ENCODE measurements at regions not wholly inside any gene's neighbourhood (a gene's known extent, or its start where the extent isn't known, plus 50 kb on each side); places are given as distances from the start of the nearest gene placed in this dataset.

DNA sequence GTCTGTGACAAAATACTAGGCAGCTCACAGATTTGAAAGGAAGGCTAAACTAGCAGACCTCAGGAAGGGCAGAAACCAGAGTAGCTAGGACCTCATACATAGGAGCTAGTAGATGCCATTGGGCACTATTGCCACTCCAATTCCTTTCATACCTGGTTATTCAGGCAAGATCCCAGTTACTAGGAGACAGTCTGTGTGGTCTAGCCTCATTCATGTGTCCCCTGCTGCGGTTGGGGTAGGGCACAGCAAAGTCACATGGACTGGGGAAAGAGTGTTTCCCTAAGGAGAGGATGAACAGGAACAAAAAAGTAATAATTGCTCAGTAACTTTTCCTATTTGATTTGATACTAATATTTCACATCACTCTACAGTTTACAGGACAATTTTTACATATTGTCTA is 204.6 kb upstream of the HEY2 start:
- no peak for DNase-seq (ENCODE audit: low read depth, low spot score)
- ChIA-PET CTCF (no interaction called here), POLR2A (no interaction called here)
- no peak for ATAC-seq
- Histone ChIP-seq H3K9me3 (ENCODE audit: control insufficient read depth, insufficient read depth, low read depth, low read length) (no peaks in the 10 kb centered on the region), H3K4me3 (ENCODE audit: low read depth in 2 of 2, low read length in 2 of 2) (no peak overlapping the region), H3K4me1 (ENCODE audit: control insufficient read depth, insufficient read depth, low read length) (no peaks in the 10 kb centered on the region), H3K27ac (ENCODE audit: low read length) (no peak overlapping the region), H3K36me3 (ENCODE audit: control insufficient read depth, insufficient read depth, low read length) (no peaks in the 10 kb centered on the region), H3K27me3 (ENCODE audit: control insufficient read depth, insufficient read depth, low read length) (no peaks in the 10 kb centered on the region)
- no TSS peak for BruUV-seq (replicated peaks)
- in situ Hi-C loops (cut with HindIII; ENCODE audit: low pct_unique_long_range_greater_than_20kb, low sequenced_read_pairs) (no loop called here), intact Hi-C loops (cut with micrococcal nuclease; ENCODE audit: unreplicated experiment) (no loop called here)
- TF ChIP-seq TCF7L2 (IDR thresholded peaks at IDR 0.05; ENCODE audit: low read depth, low read length), result no peak

DNA sequence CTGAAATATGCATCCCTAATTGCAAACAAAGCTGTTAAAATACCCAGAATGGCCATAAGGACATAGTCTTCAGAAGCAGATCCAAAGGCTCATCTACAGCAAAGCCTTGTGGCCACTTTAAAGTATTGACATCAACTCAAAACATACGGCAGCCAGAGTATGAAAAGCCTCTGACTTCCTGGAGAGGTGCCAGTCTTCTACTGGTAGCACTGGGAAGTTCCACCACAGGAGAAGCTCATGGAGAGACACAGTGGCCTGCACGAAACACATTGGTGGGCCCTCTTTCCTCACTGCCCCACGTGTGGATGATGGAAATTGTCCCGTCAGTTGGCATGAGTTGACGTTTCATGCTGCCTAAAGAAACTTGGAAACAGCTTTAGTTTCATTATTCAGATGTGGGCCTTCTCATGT is 202.6 kb upstream of the HEY2 start:
- no peak for TF ChIP-seq POLR2AphosphoS5 (IDR thresholded peaks at IDR 0.05; ENCODE audit: low read depth, low read length)
- TF ChIP-seq, protein P1, sequence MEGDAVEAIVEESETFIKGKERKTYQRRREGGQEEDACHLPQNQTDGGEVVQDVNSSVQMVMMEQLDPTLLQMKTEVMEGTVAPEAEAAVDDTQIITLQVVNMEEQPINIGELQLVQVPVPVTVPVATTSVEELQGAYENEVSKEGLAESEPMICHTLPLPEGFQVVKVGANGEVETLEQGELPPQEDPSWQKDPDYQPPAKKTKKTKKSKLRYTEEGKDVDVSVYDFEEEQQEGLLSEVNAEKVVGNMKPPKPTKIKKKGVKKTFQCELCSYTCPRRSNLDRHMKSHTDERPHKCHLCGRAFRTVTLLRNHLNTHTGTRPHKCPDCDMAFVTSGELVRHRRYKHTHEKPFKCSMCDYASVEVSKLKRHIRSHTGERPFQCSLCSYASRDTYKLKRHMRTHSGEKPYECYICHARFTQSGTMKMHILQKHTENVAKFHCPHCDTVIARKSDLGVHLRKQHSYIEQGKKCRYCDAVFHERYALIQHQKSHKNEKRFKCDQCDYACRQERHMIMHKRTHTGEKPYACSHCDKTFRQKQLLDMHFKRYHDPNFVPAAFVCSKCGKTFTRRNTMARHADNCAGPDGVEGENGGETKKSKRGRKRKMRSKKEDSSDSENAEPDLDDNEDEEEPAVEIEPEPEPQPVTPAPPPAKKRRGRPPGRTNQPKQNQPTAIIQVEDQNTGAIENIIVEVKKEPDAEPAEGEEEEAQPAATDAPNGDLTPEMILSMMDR (IDR thresholded peaks at IDR 0.05), result no peak
- TF ChIP-seq TCF7L2 (IDR thresholded peaks at IDR 0.05; ENCODE audit: low read depth, low read length), result no peak
- no peak for TF ChIP-seq SIN3A (IDR thresholded peaks at IDR 0.05; ENCODE audit: borderline replicate concordance, insufficient read depth, low read depth, low read length)
- TF ChIP-seq, protein P2, sequence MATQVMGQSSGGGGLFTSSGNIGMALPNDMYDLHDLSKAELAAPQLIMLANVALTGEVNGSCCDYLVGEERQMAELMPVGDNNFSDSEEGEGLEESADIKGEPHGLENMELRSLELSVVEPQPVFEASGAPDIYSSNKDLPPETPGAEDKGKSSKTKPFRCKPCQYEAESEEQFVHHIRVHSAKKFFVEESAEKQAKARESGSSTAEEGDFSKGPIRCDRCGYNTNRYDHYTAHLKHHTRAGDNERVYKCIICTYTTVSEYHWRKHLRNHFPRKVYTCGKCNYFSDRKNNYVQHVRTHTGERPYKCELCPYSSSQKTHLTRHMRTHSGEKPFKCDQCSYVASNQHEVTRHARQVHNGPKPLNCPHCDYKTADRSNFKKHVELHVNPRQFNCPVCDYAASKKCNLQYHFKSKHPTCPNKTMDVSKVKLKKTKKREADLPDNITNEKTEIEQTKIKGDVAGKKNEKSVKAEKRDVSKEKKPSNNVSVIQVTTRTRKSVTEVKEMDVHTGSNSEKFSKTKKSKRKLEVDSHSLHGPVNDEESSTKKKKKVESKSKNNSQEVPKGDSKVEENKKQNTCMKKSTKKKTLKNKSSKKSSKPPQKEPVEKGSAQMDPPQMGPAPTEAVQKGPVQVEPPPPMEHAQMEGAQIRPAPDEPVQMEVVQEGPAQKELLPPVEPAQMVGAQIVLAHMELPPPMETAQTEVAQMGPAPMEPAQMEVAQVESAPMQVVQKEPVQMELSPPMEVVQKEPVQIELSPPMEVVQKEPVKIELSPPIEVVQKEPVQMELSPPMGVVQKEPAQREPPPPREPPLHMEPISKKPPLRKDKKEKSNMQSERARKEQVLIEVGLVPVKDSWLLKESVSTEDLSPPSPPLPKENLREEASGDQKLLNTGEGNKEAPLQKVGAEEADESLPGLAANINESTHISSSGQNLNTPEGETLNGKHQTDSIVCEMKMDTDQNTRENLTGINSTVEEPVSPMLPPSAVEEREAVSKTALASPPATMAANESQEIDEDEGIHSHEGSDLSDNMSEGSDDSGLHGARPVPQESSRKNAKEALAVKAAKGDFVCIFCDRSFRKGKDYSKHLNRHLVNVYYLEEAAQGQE (IDR thresholded peaks at IDR 0.05; ENCODE audit: insufficient read depth in 1 of 2, low read depth in 2 of 2, low read length in 1 of 2), result no peak
- no peak overlapping the region for H3K27ac ChIP-seq (ENCODE audit: low read length)
- POLR2A ChIA-PET, result no interaction called here
- no peaks in the 10 kb centered on the region for H3K36me3 ChIP-seq (ENCODE audit: control insufficient read depth, insufficient read depth, low read length)
- no peaks in the 10 kb centered on the region for H3K4me1 ChIP-seq (ENCODE audit: control insufficient read depth, insufficient read depth, low read length)
- CTCF ChIA-PET, result no interaction called here
- no peaks in the 10 kb centered on the region for H3K27me3 ChIP-seq (ENCODE audit: control insufficient read depth, insufficient read depth, low read length)
- in situ Hi-C loops (cut with HindIII; ENCODE audit: low pct_unique_long_range_greater_than_20kb, low sequenced_read_pairs), result no loop called here
- no peaks in the 10 kb centered on the region for H3K9me3 ChIP-seq (ENCODE audit: control insufficient read depth, insufficient read depth, low read depth, low read length)
- H3K4me3 ChIP-seq (ENCODE audit: low read depth in 2 of 2, low read length in 2 of 2), result no peak overlapping the region
- BruUV-seq (replicated peaks), result no TSS peak
- DNase-seq (ENCODE audit: low read depth, low spot score) (no peak), ATAC-seq (no peak)
- intact Hi-C loops (cut with micrococcal nuclease; ENCODE audit: unreplicated experiment), result no loop called here

DNA sequence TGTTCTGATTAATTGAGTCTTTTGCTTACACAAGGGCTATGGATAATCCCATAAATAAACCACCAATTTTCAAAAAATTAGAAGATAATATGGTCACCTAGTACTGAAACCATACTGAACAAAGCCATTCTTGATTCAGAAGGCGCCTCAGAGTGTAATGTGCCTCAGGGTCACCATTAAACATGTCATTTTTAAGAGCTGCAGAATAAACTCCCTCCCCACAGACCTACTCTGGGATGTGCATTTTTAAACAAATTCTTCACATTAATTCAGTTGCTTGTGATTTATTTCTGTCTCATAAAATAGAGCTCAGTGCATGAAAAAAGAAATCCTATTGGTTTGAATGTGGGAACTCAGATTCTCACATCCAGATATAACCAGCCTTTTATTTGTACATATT is 202.1 kb upstream of the HEY2 start:
- ATAC-seq (no peak), DNase-seq (ENCODE audit: low read depth, low spot score) (no peak)
- ChIA-PET CTCF (no interaction called here), POLR2A (no interaction called here)
- no peaks in the 10 kb centered on the region for H3K4me1 ChIP-seq (ENCODE audit: control insufficient read depth, insufficient read depth, low read length)
- intact Hi-C loops (cut with micrococcal nuclease; ENCODE audit: unreplicated experiment), result no loop called here
- in situ Hi-C loops (cut with HindIII; ENCODE audit: low pct_unique_long_range_greater_than_20kb, low sequenced_read_pairs), result no loop called here
- H3K27ac ChIP-seq (ENCODE audit: low read length), result no peak overlapping the region
- no TSS peak for BruUV-seq (replicated peaks)
- H3K36me3 ChIP-seq (ENCODE audit: control insufficient read depth, insufficient read depth, low read length), result no peaks in the 10 kb centered on the region
- H3K9me3 ChIP-seq (ENCODE audit: control insufficient read depth, insufficient read depth, low read depth, low read length), result no peaks in the 10 kb centered on the region
- no peak overlapping the region for H3K4me3 ChIP-seq (ENCODE audit: low read depth in 2 of 2, low read length in 2 of 2)
- H3K27me3 ChIP-seq (ENCODE audit: control insufficient read depth, insufficient read depth, low read length), result no peaks in the 10 kb centered on the region
- TF ChIP-seq TCF7L2 (IDR thresholded peaks at IDR 0.05; ENCODE audit: low read depth, low read length), result no peak
- TF ChIP-seq, protein P1 (IDR thresholded peaks at IDR 0.05), result no peak
- TF ChIP-seq SIN3A (IDR thresholded peaks at IDR 0.05; ENCODE audit: borderline replicate concordance, insufficient read depth, low read depth, low read length), result no peak
- TF ChIP-seq, protein P2 (IDR thresholded peaks at IDR 0.05; ENCODE audit: insufficient read depth in 1 of 2, low read depth in 2 of 2, low read length in 1 of 2), result no peak
- no peak for TF ChIP-seq POLR2AphosphoS5 (IDR thresholded peaks at IDR 0.05; ENCODE audit: low read depth, low read length)
